ENCODE measurements at regions not wholly inside any gene's neighbourhood (a gene's known extent, or its start where the extent isn't known, plus 50 kb on each side); places are given as distances from the start of the nearest gene placed in this dataset.

DNA sequence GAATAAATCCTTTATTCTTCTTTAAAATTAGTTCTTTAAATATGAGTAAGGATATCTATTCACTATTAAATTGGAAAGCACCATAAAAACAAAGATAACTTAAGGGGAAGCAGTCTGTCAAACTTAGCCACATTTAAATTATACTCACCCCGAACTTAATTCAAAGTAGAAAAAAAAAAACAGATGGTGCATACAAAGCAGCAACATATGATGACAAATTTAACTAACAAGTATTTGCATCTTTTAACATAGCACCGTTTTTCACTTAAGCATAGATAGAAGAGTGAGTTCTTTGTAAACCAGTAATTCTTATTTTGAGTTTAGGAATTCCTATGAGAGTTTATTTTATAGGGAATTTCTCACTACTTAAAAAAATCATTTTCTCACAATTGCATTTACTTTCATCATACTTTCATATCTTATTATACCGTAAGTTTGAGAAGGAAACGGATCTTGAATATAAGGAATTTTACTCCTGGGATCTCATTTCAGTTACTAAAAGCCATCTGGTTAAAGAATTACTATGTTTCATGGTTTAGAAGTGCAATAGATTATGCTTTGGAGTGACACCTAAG lies 828.2 kb upstream of the MAP3K7 start:
- CTCF ChIA-PET = no interaction called here
- RAD21 ChIA-PET (ENCODE audit: unreplicated experiment) = no interaction called here
- Histone ChIP-seq H4K20me1 (ENCODE audit: control insufficient read depth, insufficient read depth) (no peaks in the 10 kb centered on the region), H3K4me2 (ENCODE audit: control insufficient read depth, insufficient read depth) (no peak overlapping the region), H3K27me3 (replicated peaks in 1 of 2; ENCODE audit: control insufficient read depth in 2 of 2, insufficient read depth in 2 of 2, low read length in 1 of 2) (no peaks in the 10 kb centered on the region), H2AFZ (ENCODE audit: control insufficient read depth, low read depth, low read length) (no peak overlapping the region), H3K9me3 (replicated peaks; ENCODE audit: control insufficient read depth, insufficient read depth, low read length) (no peaks in the 10 kb centered on the region), H3K4me3 (no peak overlapping the region), H3K9ac (ENCODE audit: control insufficient read depth, insufficient read depth, low read length) (no peak overlapping the region), H3K27ac (ENCODE audit: control insufficient read depth, insufficient read depth) (no peak overlapping the region), H3K4me1 (ENCODE audit: control insufficient read depth, insufficient read depth, low read length) (no peaks in the 10 kb centered on the region), H3K79me2 (ENCODE audit: control insufficient read depth, insufficient read depth, low read length) (no peaks in the 10 kb centered on the region), H3K36me3 (ENCODE audit: control insufficient read depth in 2 of 2, insufficient read depth in 2 of 2, low read length in 1 of 2) (no peaks in the 10 kb centered on the region)
- in situ Hi-C loops (cut with MboI) = no loop called here
- SMC1A ChIA-PET (ENCODE audit: uncharacterized antibody, unreplicated experiment) = interaction anchor here (1.1 kb wide), 1 partner anchor 24 kb away, joined by 3 read pairs; no protein-coding TSS in a partner anchor
- no TSS peak for BruUV-seq (replicated peaks)
- FAIRE-seq (no peak), DNase-seq (ENCODE audit: low read depth, low spot score) (no peak), ATAC-seq (no peak)
- WGBS (ENCODE audit: insufficient coverage, insufficient replicate concordance, low lambda C conversion rate, missing lambda C conversion rate) = 12% methylated on average over 4 of the region's 4 CpGs
- intact Hi-C loops (cut with micrococcal nuclease; ENCODE audit: unreplicated experiment) = no loop called here
- POLR2A ChIA-PET = no interaction called here
- TF ChIP-seq MTA2 (IDR thresholded peaks at IDR 0.05; ENCODE audit: low read depth) = no peak
- TF ChIP-seq, protein P1, sequence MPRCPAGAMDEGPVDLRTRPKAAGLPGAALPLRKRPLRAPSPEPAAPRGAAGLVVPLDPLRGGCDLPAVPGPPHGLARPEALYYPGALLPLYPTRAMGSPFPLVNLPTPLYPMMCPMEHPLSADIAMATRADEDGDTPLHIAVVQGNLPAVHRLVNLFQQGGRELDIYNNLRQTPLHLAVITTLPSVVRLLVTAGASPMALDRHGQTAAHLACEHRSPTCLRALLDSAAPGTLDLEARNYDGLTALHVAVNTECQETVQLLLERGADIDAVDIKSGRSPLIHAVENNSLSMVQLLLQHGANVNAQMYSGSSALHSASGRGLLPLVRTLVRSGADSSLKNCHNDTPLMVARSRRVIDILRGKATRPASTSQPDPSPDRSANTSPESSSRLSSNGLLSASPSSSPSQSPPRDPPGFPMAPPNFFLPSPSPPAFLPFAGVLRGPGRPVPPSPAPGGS (IDR thresholded peaks at IDR 0.05; ENCODE audit: borderline replicate concordance, insufficient read depth, low read depth, low read length, poor library complexity, severe bottlenecking) = no peak
- TF ChIP-seq, protein P2, sequence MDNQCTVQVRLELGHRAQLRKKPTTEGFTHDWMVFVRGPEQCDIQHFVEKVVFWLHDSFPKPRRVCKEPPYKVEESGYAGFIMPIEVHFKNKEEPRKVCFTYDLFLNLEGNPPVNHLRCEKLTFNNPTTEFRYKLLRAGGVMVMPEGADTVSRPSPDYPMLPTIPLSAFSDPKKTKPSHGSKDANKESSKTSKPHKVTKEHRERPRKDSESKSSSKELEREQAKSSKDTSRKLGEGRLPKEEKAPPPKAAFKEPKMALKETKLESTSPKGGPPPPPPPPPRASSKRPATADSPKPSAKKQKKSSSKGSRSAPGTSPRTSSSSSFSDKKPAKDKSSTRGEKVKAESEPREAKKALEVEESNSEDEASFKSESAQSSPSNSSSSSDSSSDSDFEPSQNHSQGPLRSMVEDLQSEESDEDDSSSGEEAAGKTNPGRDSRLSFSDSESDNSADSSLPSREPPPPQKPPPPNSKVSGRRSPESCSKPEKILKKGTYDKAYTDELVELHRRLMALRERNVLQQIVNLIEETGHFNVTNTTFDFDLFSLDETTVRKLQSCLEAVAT (IDR thresholded peaks at IDR 0.05) = no peak
- TF ChIP-seq CBX5 (IDR thresholded peaks at IDR 0.05; ENCODE audit: low read depth) = no peak
- TF ChIP-seq FOXM1 (IDR thresholded peaks at IDR 0.05; ENCODE audit: low read depth, low read length) = no peak
- TF ChIP-seq ZZZ3 (IDR thresholded peaks at IDR 0.05; ENCODE audit: control insufficient read depth, insufficient read length, low read depth) = no peak
- TF ChIP-seq, protein P3, sequence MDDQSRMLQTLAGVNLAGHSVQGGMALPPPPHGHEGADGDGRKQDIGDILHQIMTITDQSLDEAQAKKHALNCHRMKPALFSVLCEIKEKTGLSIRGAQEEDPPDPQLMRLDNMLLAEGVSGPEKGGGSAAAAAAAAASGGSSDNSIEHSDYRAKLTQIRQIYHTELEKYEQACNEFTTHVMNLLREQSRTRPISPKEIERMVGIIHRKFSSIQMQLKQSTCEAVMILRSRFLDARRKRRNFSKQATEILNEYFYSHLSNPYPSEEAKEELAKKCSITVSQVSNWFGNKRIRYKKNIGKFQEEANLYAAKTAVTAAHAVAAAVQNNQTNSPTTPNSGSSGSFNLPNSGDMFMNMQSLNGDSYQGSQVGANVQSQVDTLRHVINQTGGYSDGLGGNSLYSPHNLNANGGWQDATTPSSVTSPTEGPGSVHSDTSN (IDR thresholded peaks at IDR 0.05; ENCODE audit: insufficient replicate concordance, low read depth, low read length) = no peak
- TF ChIP-seq BRCA1 (IDR thresholded peaks at IDR 0.05; ENCODE audit: low read depth, low read length) = no peak
- no peak for TF ChIP-seq SMAD5 (IDR thresholded peaks at IDR 0.05; ENCODE audit: low read depth)
- TF ChIP-seq BCL11A (IDR thresholded peaks at IDR 0.05; ENCODE audit: low read depth, low read length) = no peak
- TF ChIP-seq RAD21 (IDR thresholded peaks at IDR 0.05; ENCODE audit: insufficient read depth, low read depth, low read length) = no peak
- TF ChIP-seq ZNF622 (IDR thresholded peaks at IDR 0.05) = no peak
- no peak for TF ChIP-seq KLF5 (IDR thresholded peaks at IDR 0.05; ENCODE audit: partially characterized antibody)
- TF ChIP-seq IRF4 (IDR thresholded peaks at IDR 0.05; ENCODE audit: low read depth, low read length) = no peak
- TF ChIP-seq ZNF384 (IDR thresholded peaks at IDR 0.05; ENCODE audit: borderline replicate concordance, low read depth, low read length) = no peak
- no peak for TF ChIP-seq MYC (IDR thresholded peaks at IDR 0.05; ENCODE audit: insufficient read depth, insufficient read length, insufficient replicate concordance, low read length, severe bottlenecking)
- TF ChIP-seq, protein P4, sequence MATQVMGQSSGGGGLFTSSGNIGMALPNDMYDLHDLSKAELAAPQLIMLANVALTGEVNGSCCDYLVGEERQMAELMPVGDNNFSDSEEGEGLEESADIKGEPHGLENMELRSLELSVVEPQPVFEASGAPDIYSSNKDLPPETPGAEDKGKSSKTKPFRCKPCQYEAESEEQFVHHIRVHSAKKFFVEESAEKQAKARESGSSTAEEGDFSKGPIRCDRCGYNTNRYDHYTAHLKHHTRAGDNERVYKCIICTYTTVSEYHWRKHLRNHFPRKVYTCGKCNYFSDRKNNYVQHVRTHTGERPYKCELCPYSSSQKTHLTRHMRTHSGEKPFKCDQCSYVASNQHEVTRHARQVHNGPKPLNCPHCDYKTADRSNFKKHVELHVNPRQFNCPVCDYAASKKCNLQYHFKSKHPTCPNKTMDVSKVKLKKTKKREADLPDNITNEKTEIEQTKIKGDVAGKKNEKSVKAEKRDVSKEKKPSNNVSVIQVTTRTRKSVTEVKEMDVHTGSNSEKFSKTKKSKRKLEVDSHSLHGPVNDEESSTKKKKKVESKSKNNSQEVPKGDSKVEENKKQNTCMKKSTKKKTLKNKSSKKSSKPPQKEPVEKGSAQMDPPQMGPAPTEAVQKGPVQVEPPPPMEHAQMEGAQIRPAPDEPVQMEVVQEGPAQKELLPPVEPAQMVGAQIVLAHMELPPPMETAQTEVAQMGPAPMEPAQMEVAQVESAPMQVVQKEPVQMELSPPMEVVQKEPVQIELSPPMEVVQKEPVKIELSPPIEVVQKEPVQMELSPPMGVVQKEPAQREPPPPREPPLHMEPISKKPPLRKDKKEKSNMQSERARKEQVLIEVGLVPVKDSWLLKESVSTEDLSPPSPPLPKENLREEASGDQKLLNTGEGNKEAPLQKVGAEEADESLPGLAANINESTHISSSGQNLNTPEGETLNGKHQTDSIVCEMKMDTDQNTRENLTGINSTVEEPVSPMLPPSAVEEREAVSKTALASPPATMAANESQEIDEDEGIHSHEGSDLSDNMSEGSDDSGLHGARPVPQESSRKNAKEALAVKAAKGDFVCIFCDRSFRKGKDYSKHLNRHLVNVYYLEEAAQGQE (IDR thresholded peaks at IDR 0.05; ENCODE audit: low read depth, low read length) = no peak
- TF ChIP-seq TAF1 (IDR thresholded peaks at IDR 0.05; ENCODE audit: borderline replicate concordance, low read depth, low read length) = no peak
- TF ChIP-seq FOXK2 (IDR thresholded peaks at IDR 0.05) = no peak

All from GM12878 (cell line).